Epidermal melanocyte (primary cell): ENCODE measurements at regions not wholly inside any gene's neighbourhood (a gene's known extent, or its start where the extent isn't known, plus 50 kb on each side); places are given as distances from the start of the nearest gene placed in this dataset.

ENCODE experiments used
- DNase-seq: peaks from one replicate; pipeline ENCODE4 v3.0.0; 2011; ENCODE audit warnings: low spot score; ENCODE audit not compliant: insufficient read length

GRCh38 chr15:46523701-46524100 lies 888.9 kb downstream of the SQOR start:
- DNase-seq = no peak

GRCh38 chr15:46525984-46526725 lies 891.3 kb downstream of the SQOR start:
- no peak for DNase-seq

- no peak for DNase-seq
These were observed 891.9 kb downstream of the SQOR start for GRCh38 chr15:46526726-46527110.

- no peak for DNase-seq
These were observed 908.8 kb downstream of the SQOR start for GRCh38 chr15:46543626-46544025.

GRCh38 chr15:46548989-46549388 lies 914.2 kb downstream of the SQOR start:
- DNase-seq = no peak

GRCh38 chr15:46552316-46552715 lies 917.5 kb downstream of the SQOR start:
- DNase-seq = no peak

- DNase-seq = no peak
These were observed 920.7 kb downstream of the SQOR start for GRCh38 chr15:46555547-46555946.

GRCh38 chr15:46556010-46556409 lies 921.2 kb downstream of the SQOR start:
- no peak for DNase-seq

- DNase-seq = no peak
These were observed 921.9 kb downstream of the SQOR start for GRCh38 chr15:46556559-46557379.

- no peak for DNase-seq
These were observed 933.1 kb downstream of the SQOR start for GRCh38 chr15:46567968-46568367.

- DNase-seq = no peak
These were observed 935.0 kb downstream of the SQOR start for GRCh38 chr15:46569781-46570180.

- DNase-seq = no peak
These were observed 942.0 kb downstream of the SQOR start for GRCh38 chr15:46576646-46577395.

- no peak for DNase-seq
These were observed 942.9 kb downstream of the SQOR start for GRCh38 chr15:46577767-46578166.

GRCh38 chr15:46580487-46580886 lies 945.7 kb downstream of the SQOR start:
- DNase-seq = no peak

- DNase-seq = no peak
These were observed 946.1 kb downstream of the SQOR start for GRCh38 chr15:46580924-46581323.

- DNase-seq = no peak
These were observed 954.3 kb downstream of the SQOR start for GRCh38 chr15:46589088-46589487.

GRCh38 chr15:46591462-46591861 lies 956.6 kb downstream of the SQOR start:
- DNase-seq = no peak

- no peak for DNase-seq
These were observed 960.2 kb downstream of the SQOR start for GRCh38 chr15:46595016-46595415.

GRCh38 chr15:46607077-46607476 lies 972.2 kb downstream of the SQOR start:
- no peak for DNase-seq

GRCh38 chr15:46616033-46616432 lies 981.2 kb downstream of the SQOR start:
- DNase-seq = no peak

- DNase-seq = no peak
These were observed 982.7 kb downstream of the SQOR start for GRCh38 chr15:46617507-46617906.

GRCh38 chr15:46618984-46619383 lies 984.2 kb downstream of the SQOR start:
- no peak for DNase-seq
